ENCODE measurements at regions not wholly inside any gene's neighbourhood (a gene's known extent, or its start where the extent isn't known, plus 50 kb on each side); places are given as distances from the start of the nearest gene placed in this dataset.

DNA sequence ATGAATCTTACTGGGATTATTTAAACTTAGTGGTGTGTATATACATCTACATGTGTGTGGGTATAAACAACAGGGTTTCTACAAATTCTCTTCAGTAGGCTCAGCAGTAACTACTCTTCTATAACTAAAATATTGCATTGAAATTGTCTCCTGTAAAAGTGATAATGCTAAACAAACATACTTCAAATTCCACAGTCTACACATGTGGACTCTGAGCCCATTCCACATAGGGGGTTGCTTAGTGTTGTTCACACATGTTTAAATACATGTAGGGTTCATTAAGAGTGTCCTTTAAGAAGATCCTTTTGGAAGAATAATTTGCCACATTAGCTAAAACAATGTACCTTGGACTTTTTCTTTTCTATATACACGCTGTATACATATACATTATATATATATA is 152.8 kb upstream of the VRK2 start:
- DNase-seq = no peak

DNA sequence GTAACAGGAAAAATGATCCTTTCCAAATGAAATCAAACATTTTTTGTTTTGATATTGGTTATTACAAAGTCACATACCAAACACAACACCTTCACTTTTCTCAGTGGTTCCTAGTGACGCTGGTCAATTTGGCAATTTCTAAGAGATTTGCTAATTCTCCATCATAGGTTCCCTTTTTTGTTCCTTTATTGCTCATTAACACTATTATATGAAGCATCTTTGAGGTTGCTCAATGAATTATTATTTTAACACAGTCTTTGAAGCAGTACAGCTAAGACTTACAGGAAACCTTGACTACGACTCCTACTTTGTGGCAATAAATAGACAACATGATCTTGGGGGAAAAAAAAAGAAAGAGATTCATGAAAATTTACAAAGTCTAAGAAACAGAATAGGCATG is 152.2 kb upstream of the VRK2 start:
- no peak for DNase-seq

DNA sequence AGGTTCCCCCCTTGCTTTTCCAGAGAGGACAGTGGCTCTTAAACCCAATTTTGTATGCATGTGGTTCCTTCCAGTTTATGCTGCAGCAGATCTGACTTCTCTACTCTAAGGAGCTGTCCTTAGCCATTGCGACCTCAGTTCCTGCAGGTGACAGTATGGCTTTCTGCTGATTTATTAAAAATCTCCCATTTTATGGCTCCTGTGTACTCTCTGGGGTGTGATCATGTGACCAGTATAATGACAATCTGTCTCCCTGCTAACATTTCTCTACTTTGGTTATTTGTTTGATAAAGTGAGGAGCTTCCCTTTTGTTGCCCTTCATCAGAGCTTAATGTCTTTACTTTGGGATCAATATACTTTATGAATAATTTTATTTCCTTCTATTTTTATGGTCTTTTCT is 148.7 kb upstream of the VRK2 start:
- DNase-seq = no peak

DNA sequence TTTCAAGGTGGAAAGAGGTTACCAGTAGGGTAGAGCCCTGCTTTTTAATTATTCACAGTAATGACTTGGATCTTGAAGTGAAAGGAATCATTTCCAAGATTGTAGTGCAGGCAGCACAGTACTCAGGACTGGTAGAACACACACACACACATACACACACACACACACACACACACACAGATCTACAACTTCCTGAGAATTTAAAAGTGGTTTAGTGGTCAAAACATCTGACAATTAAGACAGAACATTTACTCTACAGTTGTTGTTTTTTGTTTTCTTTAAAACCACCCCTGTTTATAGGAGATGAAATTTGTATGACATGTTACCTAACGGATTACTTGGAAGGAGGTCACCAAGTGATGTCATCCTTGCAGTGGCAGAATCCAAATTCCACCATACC is 146.7 kb upstream of the VRK2 start:
- DNase-seq = no peak

DNA sequence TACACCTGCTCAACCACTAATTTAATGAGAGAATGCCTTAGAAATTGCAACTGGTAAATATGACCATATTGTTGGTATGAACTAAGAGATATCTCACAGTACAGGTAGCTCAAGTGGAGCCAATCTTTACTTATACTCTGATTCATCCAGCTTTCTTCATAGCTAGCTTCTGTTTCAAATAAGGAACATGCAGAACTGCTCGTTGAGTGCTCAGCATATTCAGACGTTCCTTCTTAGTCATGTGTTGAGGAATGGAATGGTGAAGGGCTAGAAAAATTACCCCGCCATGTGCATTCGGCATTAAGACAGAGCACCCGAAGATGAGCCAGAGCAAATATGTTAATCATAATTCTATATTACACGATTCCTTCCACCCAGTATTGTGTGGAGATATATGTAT is 144.0 kb upstream of the VRK2 start:
- DNase-seq = no peak

DNA sequence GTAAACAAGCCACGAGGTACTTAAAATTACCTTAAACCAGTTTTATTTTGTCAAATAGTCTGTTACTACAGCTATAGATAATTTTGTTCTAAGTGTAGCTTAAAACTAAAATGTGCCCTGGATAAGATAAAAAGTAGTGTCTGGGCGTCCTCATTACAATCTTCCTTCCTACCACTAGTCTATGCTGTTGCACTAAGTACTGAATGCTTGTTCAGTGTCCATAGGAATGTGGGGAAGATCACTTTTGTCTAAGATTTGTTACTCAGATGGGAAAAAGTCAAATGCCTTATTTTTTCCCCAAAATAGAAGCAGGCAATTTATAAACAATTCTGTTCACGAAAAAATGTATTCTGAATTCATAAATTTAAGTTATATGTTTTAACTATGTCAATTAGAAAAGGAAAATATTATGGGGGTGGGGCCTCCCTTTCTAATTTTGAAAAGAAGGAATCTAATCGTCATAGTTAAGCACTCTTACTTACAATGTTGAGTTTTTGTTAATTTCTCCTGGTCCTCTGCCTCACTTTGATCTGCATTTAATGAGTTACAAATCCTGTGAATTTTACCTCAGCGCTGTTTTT is 140.4 kb upstream of the VRK2 start:
- no peak for DNase-seq

DNA sequence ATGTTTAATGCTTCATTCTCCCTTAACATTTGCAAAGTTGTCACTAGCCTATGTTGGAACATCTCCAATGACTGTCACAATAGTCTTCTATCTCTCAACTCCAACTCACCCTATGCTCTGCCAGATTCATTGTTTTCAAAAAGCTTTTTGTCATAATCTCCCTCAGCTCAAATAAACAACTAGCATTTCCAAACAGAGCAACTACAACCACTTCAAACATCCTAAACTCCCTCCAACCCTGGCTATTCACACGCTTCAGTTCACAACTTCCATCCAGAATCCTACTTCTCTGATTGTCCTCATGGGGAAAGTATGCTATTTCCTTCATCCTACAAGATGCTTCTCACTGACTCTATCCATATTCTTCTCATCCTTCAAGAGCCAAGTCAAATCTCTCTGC is 139.2 kb upstream of the VRK2 start:
- DNase-seq = no peak

DNA sequence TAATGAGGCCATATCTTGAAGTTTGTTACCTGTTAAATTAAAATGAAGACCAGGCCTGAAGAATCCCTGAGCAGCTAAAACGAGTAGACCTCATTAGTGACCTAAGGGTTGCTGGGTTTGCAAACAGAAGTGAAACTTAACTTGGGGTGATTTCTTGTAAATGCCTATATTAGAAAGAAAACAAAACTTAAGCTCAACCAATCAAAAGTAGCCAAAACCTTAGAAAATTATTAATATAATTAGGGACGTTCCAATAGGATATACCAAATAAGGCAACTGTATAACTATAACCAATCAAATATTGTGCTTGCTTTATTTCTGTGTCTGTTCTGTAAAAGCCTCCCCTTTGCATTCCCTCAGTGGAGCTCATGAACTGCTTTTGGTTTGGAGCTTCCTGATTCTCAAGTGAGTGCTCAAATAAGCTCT is 137.9 kb upstream of the VRK2 start:
- DNase-seq = no peak

DNA sequence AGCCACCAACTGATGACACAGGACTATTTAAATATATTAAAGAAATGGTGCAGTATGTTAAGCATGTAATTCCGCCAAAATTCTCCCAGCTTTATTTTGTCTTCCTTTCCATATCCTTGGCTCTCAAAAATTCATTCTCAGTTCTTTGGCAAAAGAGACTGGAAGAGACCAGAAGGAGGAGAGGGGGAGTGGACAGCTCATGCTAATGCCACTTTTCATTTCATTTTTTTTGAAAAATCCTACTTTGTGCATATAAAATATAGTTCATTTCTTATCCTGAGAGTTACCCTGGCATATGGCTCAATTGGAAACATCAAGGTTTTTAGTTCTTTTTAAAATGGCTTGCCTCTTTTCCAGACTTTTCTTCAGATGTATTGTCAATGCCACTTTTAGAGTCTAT is 128.5 kb upstream of the VRK2 start:
- no peak for DNase-seq

DNA sequence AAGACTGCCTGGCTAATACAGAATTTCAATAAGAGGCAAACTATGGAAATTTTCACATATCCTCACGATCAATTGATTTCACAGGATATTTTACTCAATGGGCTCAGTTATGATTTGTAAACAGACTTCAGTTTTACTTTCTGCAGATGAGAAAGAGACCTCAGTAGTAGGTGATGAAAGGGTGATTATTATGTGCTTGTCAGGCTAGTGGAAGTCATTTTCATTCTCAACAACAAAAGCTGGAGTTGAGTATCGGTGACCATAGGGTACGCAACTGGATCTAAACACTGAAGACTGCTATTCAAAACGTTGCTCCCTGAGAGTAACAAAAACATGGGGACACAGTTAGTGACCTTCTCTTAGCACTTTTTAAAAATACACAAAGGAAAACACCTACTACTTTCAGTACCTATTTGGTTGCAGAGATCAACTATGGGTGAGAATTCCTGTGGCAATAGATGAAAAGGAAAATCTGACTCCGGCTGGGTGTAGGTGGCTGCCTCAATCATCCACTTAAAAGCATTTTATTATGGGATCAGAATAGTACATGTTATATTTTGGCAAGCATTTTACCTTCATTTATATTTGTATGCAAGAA is 126.2 kb upstream of the VRK2 start:
- DNase-seq = no peak

DNA sequence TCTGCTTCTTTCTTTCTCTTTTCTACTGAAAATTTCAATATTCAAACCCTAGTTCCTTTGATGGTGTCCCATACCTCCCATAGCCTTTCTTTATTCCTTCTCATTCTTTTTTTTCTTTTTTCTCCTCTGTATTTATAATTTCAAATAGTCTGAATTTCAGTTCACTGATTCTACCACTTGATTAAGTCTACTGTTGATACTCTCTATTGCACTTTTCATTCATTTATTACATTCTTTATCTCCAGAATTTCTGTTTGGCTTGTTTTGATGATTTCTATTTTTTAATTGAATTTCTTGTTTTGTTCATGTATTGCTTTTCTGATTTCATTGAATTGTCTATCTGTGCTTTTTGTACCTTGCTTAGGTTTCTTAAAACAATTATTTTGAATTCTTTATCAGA is 111.9 kb upstream of the VRK2 start:
- DNase-seq = no peak

DNA sequence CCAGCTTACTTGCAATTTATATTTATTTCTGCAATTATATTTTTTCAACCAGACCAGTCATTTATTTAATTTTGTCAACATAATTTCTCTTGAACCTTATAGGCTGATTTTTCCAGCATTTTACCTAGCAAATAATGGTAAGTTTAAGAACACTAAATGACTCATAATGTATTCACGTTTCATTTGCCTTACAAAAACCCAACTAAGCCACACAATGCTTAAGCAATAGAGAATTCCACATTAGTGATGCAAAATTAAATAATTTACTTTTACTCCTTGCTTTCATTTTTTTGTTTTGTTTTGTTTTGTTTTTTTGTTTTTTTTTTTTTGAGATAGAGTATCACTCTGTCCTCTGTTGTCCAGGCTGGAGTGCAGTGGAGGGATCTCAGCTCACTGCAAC is 110.4 kb upstream of the VRK2 start:
- DNase-seq = no peak

DNA sequence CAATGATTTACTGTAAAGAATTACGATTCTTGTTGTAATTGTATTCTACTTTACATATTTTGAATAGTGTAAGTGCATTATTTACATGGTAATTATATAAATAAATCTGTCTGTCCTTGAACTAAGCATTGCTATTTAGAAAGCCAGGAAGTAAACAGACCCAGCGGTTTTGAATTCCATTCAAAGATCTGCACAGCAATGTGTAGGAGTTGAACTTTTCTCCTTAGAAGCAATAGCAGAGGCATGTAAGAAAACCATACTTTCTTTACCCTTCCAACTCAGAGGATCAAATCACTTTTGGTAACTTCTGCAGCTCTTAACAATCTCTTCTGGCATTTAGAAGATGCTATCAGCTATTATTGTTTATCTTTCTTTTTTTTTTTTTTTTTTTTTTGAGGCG is 109.2 kb upstream of the VRK2 start:
- DNase-seq = no peak

DNA sequence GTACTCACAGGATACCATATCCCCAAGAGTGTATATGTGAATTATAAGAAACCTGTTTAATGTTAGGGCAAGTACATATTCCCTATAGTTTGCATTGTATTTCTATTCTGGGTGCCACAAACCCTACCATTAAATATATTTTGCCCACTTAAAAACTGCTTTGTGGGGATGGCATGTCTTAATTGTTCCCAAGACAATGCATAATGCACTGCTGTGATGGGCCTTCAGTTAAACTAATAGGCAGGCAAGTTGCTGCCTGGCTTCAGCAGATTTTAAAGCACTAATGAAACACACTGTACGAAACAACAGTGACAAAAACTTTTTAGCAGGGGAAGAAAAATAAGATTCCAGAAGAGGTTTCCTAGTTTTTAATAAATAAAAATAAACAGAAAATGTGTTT is 104.8 kb upstream of the VRK2 start:
- DNase-seq = no peak

DNA sequence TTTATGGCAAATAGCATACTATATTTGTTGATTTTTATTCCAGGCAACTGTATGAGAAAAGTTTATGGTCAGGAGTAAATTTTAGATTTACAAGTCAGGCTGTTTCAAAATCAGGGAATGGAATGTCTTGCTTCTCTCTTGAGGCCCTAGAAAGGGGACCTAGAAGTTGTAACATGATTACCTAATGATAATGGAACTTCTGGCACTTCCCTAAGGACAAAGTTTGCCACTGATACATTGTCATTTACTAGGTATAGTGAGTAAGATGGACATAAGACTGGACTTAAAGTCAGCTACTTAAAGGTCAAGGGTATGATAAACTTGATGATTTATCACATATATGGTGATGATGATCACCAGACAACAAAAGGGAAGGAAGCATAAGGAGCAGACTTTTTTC is 103.3 kb upstream of the VRK2 start:
- DNase-seq = no peak

DNA sequence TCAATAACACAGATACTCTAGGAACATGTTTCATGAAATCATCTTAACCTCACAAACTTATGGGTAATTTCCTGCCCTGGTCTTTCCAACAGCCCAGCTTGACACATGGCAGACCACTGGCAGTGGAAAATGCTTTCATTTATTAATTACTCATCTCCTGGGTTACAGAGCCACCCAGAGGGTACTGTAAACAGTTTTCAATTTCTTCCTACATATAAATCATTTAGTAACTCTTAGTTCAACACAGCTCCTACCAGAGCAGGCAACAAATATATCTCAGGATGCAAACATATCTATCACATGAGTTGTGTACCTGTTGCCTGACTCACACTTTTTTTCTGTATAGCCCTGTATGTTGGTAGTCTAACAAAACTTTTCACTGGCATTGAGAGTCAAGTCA is 99.2 kb upstream of the VRK2 start:
- no peak for DNase-seq

DNA sequence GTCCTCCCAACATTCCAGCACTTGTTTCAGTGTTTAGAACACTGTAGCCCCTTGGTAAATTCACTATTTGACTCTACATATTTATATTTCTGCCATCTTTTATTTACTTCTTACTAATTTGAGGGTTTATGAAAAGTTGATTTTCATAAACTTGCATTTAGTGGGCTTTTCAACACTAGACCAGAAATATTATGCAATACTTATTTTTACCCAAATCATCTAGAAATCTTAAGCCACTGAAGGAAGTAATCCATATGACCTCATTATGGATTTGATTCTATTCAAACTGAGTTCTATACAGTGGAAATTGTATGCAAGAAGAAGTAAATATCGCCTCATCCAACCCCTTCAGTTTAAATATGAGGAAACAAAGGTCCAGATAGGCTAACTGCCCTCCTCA is 92.6 kb upstream of the VRK2 start:
- DNase-seq = no peak

DNA sequence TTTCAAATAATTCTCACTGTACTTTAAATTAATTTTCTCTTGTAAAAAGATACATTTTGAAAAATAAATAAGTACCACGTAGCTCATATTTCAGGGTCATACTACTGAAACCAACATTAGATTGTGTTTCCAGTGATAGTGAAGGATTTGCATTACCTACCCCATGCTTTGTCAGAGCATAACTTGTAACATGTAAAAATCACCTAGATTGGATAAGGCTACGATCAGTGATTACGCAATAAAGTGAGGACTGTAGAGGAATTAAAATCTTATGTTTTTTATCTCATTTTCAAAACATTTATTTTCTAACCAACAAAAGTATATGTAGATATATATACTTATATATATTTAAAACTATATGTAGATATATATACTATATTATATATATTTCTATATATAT is 89.4 kb upstream of the VRK2 start:
- DNase-seq = no peak

DNA sequence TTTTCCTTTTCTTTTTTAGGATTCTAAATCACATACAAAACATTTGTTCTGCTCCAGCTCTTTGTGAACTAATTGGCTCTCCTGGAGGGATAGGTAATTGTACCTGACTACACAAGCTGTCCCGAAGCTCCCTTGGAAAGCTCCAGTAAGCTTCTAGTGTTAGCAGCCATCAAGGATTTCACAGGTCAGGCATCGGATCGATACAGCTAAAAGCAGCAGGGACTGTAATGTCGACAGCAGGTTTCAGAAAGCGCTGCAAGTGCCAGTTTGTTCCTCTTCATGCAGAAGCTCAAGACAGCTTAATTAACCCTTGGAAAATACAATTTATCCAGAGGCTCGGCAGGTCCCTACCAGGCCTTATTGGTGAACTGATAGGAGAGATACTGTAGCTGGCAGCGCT is 87.2 kb upstream of the VRK2 start:
- peak; percentile 49 for DNase-seq

DNA sequence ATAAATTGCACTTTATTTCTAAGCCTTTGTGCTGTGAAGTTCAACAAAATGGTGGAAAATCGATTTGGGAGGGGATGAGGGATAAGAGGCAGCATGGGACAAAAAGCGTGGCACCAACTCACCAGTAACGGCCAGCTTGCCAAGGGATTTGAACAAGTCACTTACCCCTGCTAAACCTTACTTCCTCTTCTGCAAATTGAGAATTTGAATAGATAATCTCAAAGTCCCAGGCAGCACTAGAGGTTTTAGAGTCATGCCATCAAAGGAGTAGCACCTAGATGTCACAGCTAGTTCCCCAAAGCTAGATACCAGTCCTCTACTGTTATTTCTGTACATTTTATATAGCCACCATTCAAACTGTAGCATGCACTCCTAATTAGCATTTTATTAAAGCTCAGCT is 83.7 kb upstream of the VRK2 start:
- no peak for DNase-seq

DNA sequence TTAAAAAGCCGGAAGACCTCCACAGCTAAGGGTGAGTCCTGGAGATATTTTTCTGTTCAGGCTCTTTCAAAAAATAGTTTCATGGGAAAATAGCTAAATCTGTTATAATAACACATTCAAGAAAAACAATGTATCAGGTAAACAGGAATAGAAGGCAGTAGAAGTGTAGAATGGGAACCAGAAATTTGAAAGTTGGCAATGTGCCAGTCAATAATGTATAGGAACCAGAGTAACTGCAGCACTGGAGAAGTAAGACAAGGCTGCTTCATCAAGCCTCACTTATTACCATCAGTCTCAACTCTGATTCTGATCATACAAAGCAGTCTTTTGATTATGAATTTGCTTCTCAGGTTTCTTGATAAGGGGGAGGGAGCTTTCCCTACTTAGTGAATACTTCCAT is 81.4 kb upstream of the VRK2 start:
- DNase-seq = no peak

DNA sequence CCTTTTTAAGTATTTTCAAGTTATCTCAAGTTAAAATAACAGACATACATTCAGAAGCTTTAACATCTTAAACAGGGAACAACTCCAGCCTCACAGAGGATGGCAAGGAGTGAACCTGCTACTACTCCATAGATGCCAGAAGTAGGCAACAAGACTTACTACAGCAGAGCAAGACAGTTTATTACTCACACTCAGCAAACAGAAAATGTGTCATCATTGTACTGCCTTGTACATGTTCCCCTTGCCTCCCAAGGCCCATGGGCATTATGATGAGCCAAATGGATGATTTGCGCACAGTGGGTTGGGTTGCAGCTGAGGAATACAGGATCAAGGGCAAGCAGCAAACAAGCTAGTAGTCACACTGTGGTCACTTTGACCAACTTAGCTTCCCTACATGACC is 80.6 kb upstream of the VRK2 start:
- DNase-seq = no peak

DNA sequence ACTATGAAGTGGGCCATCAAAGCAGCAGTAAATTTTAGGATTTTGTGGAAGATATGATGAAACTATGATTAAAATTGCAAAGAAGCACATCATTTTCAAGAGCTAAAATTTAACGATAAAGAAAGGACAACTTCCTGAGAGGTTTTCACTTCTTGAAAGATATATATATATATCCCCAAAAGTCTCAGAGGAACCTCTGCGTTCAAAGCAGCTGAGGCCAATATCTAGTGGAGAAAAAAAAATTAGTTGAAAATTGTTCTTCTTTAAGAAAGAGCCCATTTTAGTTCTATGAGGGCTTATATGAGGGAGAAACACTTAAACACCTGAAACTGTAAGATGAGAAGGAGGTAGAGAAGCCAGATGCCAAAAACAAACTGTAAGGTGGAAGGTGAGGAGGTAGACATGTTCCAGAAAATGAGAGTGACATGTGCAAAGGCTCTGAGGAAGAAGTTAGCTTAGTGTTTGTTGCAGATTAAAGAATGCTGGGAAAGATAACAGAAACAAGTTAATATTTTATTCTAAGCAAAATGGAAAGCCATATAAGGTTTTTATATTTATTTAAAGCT is 72.9 kb upstream of the VRK2 start:
- DNase-seq = no peak

DNA sequence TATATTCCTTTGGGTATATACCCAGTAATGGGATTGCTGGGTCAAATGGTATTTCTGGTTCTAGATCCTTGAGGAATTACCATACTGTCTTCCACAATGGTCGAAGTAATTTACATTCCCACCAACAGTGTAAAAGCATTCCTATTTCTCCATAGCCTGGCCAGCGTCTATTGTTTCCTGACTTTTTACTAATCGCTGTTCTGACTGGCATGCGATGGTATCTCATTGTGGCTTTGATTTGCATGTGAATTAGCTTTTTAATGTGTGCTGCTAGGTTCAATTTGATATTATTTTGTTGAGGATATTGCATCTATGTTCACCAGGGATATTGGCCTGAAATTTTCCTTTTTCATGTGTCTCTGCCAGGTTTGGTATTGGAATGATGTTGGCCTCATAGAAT is 67.4 kb upstream of the VRK2 start:
- DNase-seq = no peak

DNA sequence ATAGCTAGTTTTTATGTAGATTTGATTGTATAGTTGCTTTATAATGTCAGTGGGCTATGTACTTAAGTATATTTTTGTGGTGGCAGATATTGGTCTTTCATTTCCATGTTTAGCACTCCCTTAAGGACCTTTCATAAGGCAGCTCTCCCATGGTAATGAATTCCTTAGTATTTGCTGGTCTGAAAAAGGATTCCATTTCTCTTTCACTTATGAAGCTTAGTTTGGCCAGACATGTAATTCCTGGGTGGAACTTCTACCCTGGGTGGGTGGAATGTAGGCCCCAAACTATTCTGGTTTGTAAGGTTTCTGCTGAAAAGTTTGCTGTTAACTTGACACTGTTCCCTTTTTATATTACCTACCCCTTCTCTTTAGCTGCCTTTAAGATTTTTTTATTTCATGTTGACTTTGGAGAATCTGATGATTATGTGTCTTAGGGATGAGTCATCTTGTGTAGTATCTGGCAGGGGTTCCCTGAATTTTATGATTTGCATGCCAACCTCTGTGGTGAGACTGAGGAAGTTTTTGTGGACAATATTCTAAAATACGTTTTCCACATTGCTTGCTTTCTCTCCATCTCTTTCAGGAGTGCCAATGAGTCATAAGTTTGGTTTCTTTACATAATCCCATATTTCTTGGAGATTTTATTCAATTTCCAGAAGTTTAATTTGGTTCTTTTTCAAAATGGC is 65.4 kb upstream of the VRK2 start:
- no peak for DNase-seq
